Tongue (tissue), 1 donor: ENCODE measurements at regions not wholly inside any gene's neighbourhood (a gene's known extent, or its start where the extent isn't known, plus 50 kb on each side); places are given as distances from the start of the nearest gene placed in this dataset.
A peak's percentile ranks its signal among the peaks of the same experiment; 100 is the strongest.
"Not testable (repeated sequence)": the region's sequence is repeated elsewhere in the genome, so short reads cannot be mapped to it uniquely, and the experiment has no call there.

Experiments used
- DNase-seq: peaks from one replicate; pipeline ENCODE4 v3.0.0-alpha.2; 2015

GRCh38 chr4:33837043-33837838 is 2407.1 kb downstream of the ARAP2 start:
- DNase-seq = no peak

DNA sequence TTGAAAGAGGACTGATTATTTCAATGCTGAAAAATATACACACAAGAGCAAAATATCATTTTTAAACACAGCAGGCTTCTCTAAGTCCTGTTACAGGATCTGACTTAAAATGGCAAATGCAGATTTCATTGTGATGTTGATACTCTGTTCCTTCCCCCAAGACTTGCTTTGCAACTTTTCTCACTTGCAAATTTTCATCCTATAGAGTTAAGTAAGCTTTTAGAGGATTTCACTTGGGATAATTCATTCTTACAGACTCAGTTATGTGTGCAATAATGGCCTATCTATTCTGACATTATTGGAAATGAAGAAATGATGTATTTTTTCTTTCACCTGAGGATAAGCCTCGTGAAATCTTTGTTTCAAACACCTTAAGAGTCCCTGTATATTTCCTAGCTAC is 2403.2 kb downstream of the ARAP2 start:
- no peak for DNase-seq

DNA sequence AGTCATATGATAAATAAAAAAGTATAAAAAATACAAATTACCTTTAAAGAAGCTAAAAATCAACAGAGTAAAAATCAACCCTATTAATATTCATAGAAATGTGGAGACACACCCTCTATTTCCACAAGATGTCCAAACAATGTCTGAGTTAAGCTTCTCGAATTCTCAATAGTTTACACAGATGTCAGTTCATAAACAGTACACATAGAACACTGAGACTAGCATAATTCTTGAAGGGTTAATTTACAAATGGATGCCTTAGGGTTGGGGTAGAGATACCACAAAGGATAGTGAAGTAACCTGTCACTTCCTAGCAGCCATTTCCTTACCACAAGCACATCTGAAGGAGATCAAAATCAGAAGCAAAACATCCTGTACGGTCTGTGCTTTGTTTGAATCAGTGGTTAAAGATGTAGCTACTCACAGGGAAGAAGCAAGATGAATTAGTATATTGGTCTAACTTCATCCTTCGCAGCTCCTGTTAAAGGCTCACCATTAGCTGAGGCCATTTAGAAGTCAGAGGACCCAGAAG is 2393.9 kb downstream of the ARAP2 start:
- no peak for DNase-seq

DNA sequence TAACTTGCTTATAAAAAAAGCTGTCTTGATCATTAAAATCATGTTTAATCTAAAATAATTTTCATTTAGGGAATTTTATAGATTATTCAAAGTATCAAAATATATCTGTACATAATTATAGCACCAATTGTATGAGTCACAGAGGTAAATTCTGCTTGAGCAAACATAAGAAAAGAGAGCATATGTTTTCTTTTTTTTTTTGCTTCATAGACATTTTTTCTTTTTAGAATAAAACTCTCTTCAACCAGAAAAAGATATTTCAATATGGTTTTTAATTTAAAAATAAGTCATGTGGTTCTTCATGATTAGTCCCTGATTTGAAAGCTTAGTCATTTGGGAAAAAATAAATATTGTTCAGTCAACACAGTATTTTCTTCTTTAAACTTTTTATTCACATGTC is 2390.6 kb downstream of the ARAP2 start:
- not testable (repeated sequence) for DNase-seq

DNA sequence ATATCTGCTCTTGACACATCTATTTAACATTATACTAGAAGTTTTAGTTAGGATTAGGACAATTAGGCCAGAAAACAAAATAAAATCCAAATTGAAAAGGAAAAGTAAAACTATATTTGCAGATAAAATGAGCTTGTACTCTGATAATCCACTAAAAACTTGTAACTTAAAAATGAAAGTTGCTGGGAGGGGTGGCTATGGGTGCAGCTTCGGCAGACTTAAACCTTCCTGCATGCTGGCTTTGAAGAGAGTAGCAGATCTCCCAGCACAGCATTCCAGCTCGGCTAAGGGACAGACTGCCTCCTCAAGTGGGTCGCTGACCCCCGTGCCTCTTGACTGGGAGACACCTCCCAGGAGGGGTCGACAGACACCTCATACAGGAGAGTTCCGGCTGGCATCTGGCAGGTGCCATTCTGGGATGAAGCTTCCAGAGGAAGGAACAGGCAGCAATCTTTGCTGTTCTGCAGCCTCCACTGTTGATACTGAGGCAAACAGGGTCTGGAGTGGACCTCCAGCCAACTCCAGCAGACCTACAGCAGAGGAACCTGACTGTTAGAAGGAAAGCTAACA is 2379.9 kb downstream of the ARAP2 start:
- no peak for DNase-seq

GRCh38 chr4:33873791-33874190 is 2370.5 kb downstream of the ARAP2 start:
- DNase-seq = no peak

DNA sequence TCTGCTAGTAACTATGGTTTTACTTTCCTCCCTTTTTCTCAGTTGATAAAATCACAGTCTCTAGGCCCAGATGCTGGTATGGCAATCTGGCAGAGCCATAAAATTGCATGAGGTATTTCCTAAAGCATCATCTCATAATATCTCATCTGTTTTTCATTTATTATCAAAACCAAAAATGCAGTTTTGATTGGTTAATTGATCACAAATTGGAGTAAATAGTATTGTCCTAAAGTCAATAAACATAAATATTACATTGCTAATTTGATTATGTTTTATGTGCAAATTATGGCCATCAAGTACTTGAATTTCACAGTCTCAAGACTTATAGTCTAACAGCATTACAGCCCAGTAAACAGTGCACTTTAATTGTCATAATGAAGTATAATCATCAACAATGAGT is 2365.6 kb downstream of the ARAP2 start:
- DNase-seq = no peak

DNA sequence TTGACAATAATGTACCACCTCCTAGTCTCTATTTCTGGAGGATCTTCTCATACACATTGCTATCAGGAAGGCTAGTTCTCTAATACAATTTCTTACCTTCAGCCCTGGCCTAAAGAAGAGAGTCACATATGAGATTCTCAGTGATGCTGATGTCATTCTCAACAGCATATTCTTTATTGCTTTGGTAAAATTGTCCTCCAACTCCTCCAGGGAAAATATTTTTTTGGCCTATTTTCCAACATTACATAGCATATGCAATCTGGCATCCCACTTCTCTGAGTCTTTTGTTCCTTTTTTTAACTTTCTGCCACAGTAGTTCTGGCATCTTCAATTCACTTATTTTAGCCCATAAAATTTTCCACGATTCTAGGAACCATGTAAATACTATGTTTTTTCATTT is 2363.1 kb downstream of the ARAP2 start:
- no peak for DNase-seq

GRCh38 chr4:33882246-33882990 is 2361.9 kb downstream of the ARAP2 start:
- DNase-seq = no peak

DNA sequence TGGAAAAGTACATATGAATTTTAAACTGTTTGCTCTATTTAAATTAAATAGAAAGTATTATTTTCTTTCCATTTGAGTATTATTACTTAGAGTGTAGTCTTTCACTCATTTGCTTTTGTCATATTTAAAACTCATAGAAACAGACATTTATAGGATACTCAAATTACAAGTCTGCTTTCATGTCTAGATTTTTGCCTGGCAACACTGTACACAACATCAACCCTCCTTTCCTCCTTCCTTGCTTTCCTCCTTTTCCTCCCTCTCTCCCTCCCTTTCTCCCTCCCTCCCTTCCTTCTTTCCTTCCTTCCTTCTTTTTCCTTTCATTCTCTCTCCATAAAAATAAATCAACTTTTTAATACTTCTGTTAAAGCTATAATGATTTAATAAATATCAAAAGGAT is 2361.2 kb downstream of the ARAP2 start:
- DNase-seq = no peak

DNA sequence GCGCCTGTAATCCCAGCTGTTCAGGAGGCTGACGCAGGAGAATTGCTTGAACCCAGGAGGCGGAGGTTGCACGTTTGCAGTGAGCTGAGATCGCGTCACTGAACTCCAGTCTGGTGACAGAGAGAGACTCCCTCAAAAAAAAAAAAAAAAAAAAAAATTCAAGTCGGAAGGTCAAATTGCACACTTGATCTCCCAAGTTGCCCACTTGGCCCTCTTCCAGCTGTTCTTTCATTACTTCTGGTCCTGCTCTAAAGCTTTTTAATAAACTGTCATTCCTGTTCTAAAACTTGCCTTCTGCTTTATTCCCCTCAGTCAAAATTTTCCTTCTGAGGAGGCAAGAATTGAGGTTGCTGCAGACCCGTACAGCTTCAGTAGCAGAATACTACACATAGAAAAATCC is 2358.0 kb downstream of the ARAP2 start:
- peak; percentile 42 for DNase-seq

DNA sequence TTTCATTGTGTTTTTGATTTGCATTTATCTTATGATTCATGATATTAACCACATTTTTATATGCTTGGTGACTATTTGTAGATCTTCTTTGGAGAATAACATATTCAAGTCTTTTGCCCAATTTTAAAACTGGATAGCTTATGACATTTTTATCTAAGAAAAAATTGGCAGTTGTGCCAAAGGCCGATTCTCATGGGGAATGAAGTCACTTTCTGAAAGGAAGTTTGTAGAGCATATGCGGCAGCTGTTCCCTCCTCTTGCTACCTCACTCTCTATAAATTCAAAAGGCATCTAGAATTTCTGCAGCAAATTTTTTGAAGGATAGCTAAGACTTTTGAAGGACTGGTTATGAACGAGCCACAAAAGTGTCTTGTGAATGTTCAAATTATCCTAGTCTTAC is 2353.5 kb downstream of the ARAP2 start:
- DNase-seq = peak; percentile 48

DNA sequence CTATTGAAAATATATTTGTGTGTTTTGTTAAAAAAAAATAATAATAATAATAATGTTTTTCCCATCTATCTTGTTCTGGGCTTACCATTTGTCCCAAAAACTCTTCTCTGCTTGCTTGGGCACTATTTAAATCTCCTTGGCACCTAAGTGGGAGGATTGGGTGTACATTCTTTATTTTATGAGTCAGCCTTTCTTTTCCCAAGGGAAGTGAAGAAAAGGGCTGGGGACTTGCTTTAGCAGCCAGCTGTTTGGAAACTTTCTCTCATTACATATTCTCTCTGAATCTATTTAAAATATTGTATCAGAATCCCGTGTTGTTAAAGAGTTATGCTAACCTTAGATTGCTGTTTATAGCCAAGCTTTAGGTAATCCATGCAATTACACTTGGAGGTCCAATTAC is 2332.4 kb downstream of the ARAP2 start:
- DNase-seq = no peak

DNA sequence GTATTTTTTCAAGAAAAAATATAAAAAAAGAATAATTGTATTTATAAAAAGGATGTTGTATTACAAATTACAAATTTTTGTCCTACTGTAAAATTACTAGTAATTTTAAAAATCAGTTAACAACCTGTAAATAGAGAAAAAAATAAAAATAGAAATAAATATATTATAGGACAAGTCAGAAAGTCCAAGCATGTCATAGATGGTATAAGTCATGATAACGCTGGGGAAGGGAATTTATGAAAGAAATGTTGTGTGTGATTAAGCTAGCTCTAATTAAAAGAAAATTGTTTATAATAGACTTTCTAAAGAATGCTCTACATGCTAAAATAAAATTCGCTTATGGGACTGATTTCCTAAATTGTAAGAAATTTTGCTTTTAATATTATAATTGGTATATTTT is 2329.9 kb downstream of the ARAP2 start:
- DNase-seq = no peak

DNA sequence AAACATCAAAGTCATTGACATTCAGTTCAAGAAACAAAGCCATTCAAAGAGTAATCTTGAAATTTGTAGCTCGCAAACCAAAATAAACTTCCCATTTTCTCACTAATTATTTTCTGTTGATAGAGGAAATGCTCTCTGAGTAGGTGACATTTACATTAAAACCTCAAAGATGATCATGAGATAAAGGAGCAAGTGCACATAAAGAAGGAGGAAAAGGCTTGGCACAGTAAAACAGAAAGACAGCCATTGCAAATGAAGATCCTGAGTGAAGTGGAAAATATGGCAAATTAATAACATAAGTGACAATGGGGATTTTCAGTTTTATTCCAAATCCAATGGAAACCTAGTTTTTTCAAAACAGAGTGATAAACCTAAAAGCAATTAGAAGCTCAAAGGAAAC is 2320.8 kb downstream of the ARAP2 start:
- no peak for DNase-seq

- peak; percentile 23 for DNase-seq
Measured at GRCh38 chr4:33924239-33924638, 2320.1 kb downstream of the ARAP2 start.

GRCh38 chr4:33924811-33925210 is 2319.5 kb downstream of the ARAP2 start:
- DNase-seq = no peak

DNA sequence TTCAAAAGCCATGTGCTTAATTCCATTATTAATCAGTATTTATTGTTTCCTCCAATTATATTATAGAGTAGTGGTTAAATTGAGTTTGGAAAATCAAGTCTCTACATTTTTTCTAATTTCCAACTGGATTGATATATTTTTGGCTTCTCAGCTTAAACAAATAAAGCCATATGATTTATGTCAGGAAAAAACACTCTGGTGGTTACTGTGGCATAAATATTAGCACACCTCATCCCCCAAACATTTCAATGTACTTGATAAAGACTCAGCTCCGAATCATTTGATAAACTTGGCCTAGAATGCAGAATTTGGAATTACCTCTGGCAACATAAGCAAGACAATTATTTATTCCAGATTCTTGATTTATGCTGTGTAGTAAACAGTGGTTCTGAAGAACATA is 2313.8 kb downstream of the ARAP2 start:
- no peak for DNase-seq

DNA sequence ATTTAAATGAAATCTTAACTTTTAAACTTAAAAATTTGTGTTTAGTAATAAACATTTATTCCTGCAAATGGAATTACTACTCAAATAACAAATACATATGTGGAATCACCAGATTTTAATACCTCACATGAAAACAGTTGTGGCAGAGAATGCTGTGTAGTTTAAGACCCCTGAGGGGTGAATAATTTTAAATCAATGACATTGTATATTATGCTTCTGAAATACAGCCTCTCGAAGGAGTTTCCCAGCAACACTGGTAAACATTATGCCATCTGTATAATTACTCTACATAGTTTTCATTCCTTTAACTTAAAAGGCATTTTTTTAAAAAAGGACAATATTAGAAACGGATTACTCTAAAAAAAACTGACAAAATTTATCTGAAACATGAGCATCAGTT is 2313.3 kb downstream of the ARAP2 start:
- no peak for DNase-seq

DNA sequence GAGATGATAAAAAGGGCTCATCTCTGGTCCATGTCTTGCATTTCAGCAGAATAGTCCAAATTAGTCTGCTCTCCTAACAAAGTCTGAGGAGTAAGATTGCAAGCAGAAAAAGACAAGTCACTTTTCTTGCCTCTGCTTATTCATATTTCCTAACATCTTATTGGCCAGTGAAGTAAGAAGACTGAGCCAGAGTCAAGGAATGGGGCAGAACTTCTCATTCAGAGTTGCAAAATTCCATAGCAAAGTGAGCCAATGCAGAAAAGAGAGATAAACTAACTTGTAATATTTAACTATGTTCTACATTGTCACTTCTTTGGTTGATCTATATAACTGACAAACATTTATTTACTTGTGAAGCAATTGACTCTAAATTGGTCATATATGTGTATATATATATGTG is 2304.0 kb downstream of the ARAP2 start:
- no peak for DNase-seq

GRCh38 chr4:33941854-33942253 is 2302.5 kb downstream of the ARAP2 start:
- peak; percentile 3 for DNase-seq

GRCh38 chr4:33948921-33949320 is 2295.4 kb downstream of the ARAP2 start:
- no peak for DNase-seq

GRCh38 chr4:33953848-33954247 is 2290.5 kb downstream of the ARAP2 start:
- DNase-seq = not testable (repeated sequence)
